H9 (cell line): ENCODE measurements at regions not wholly inside any gene's neighbourhood (a gene's known extent, or its start where the extent isn't known, plus 50 kb on each side); places are given as distances from the start of the nearest gene placed in this dataset.

Experiments
- DNase-seq: peaks from one replicate; pipeline ENCODE4 v3.0.0-alpha.2; 2017
- H2AFZ ChIP-seq: one replicate; pipeline ENCODE4 v1.6.1; 2013; ENCODE audit warnings: mild to moderate bottlenecking, low read length, control low read depth, moderate library complexity
- H2AK5ac ChIP-seq: 2 replicates; pipeline ENCODE4 v1.6.1; 2013; ENCODE audit warnings: low read length, control low read depth, mixed read lengths; ENCODE audit not compliant: insufficient read length
- H2BK120ac ChIP-seq: one replicate; pipeline ENCODE4 v1.6.1; 2013; ENCODE audit warnings: low read depth, mild to moderate bottlenecking, low read length, control low read depth, inconsistent platforms; ENCODE audit not compliant: poor library complexity, severe bottlenecking
- H2BK12ac ChIP-seq: 2 replicates; pipeline ENCODE4 v1.6.1; 2013; ENCODE audit warnings: low read length, control low read depth, mixed read lengths, low read depth; ENCODE audit not compliant: insufficient read length
- H2BK15ac ChIP-seq: 2 replicates; pipeline ENCODE4 v1.6.1; 2013; ENCODE audit warnings: low read depth, low read length, control low read depth
- H2BK20ac ChIP-seq: one replicate; pipeline ENCODE4 v1.6.1; 2013; ENCODE audit warnings: low read depth, mild to moderate bottlenecking, low read length, control low read depth, inconsistent platforms; ENCODE audit not compliant: poor library complexity, severe bottlenecking
- H2BK5ac ChIP-seq: 2 replicates; pipeline ENCODE4 v1.6.1; 2013; ENCODE audit warnings: low read length, control low read depth, mixed read lengths; ENCODE audit not compliant: insufficient read length
- H3K14ac ChIP-seq: 2 replicates; pipeline ENCODE4 v1.6.1; 2013; ENCODE audit warnings: low read length, control low read depth; ENCODE audit not compliant: insufficient read depth
- H3K18ac ChIP-seq: 2 replicates; pipeline ENCODE4 v1.6.1; 2013; ENCODE audit warnings: low read depth, mild to moderate bottlenecking, mixed read lengths, low read length, control low read depth; ENCODE audit not compliant: insufficient read length
- H3K23ac ChIP-seq: 2 replicates; pipeline ENCODE4 v1.6.1; 2013; ENCODE audit warnings: low read length, control low read depth, mixed read lengths, low read depth; ENCODE audit not compliant: insufficient read length
- H3K23me2 ChIP-seq: 2 replicates; pipeline ENCODE4 v1.6.1; 2013; ENCODE audit warnings: low read depth, mild to moderate bottlenecking, mixed read lengths, low read length, control low read depth; ENCODE audit not compliant: insufficient read length, poor library complexity, severe bottlenecking
- H3K27ac ChIP-seq: 2 replicates; pipeline ENCODE4 v1.5.1; 2013; ENCODE audit warnings: low read length, control low read depth, mixed read lengths, low read depth; ENCODE audit not compliant: insufficient read length
- H3K27me3 ChIP-seq: 2 replicates; pipeline ENCODE4 v1.6.1; 2013; ENCODE audit warnings: low read length, control low read depth, inconsistent platforms; ENCODE audit not compliant: insufficient read depth
- H3K4ac ChIP-seq: 2 replicates; pipeline ENCODE4 v1.6.1; 2013; ENCODE audit warnings: low read depth, mild to moderate bottlenecking, control low read depth, inconsistent platforms, low read length, moderate library complexity
- H3K4me1 ChIP-seq: 2 replicates; pipeline ENCODE4 v1.6.1; 2013; ENCODE audit warnings: low read length, control low read depth, inconsistent platforms; ENCODE audit not compliant: insufficient read depth
- H3K4me2 ChIP-seq: 2 replicates; pipeline ENCODE4 v1.6.1; 2013; ENCODE audit warnings: low read length, control low read depth, mixed read lengths; ENCODE audit not compliant: insufficient read length, insufficient read depth
- H3K56ac ChIP-seq: 2 replicates; pipeline ENCODE4 v1.6.1; 2013; ENCODE audit warnings: low read depth, mild to moderate bottlenecking, mixed read lengths, low read length, control low read depth; ENCODE audit not compliant: insufficient read length
- H3K79me1 ChIP-seq: 2 replicates; pipeline ENCODE4 v1.6.1; 2013; ENCODE audit warnings: low read depth, mild to moderate bottlenecking, moderate library complexity, low read length, control low read depth, inconsistent platforms; ENCODE audit not compliant: insufficient read depth, poor library complexity, severe bottlenecking
- H3K79me2 ChIP-seq: 2 replicates; pipeline ENCODE4 v1.6.1; 2013; ENCODE audit warnings: low read length, control low read depth, inconsistent platforms; ENCODE audit not compliant: insufficient read depth
- H3K9ac ChIP-seq: 2 replicates; pipeline ENCODE4 v1.6.1; 2013; ENCODE audit warnings: low read length, control low read depth, mixed read lengths; ENCODE audit not compliant: insufficient read length; ENCODE audit errors: extremely low read depth
- H3K9me3 ChIP-seq: one replicate; pipeline ENCODE4 v1.6.1; 2013; ENCODE audit warnings: low read depth, low read length, inconsistent platforms; ENCODE audit not compliant: control insufficient read depth
- H3T11ph ChIP-seq: one replicate; pipeline ENCODE4 v1.6.1; 2013; ENCODE audit warnings: mild to moderate bottlenecking, low read length, control low read depth, inconsistent platforms
- H4K20me1 ChIP-seq: one replicate; pipeline ENCODE4 v1.6.1; 2013; ENCODE audit not compliant: control insufficient read depth, insufficient read length, insufficient read depth
- H4K5ac ChIP-seq: 2 replicates; pipeline ENCODE4 v1.6.1; 2013; ENCODE audit warnings: low read depth, mild to moderate bottlenecking, mixed read lengths, low read length, control low read depth; ENCODE audit not compliant: insufficient read length
- H4K8ac ChIP-seq: replicated peaks from 2 replicates; pipeline ENCODE4 v1.6.1; 2013; ENCODE audit warnings: low read length, control low read depth, mixed read lengths, low read depth; ENCODE audit not compliant: insufficient read length
- H4K91ac ChIP-seq: 2 replicates; pipeline ENCODE4 v1.6.1; 2013; ENCODE audit warnings: low read depth, mild to moderate bottlenecking, moderate library complexity, mixed read lengths, low read length, control low read depth; ENCODE audit not compliant: insufficient read length
- H3K27ac Mint-ChIP-seq, 3 experiments: 2 replicates in 2 of 3; 3 replicates in 1 of 3; pipeline ENCODE4 v1.8.0; 2020 to 2021; ENCODE audit warnings: mixed read lengths in 3 of 3, mild to moderate bottlenecking in 1 of 3, moderate library complexity in 1 of 3
- H3K27me3 Mint-ChIP-seq: 2 replicates; pipeline ENCODE4 v1.8.0; 2021; ENCODE audit warnings: low read depth, mild to moderate bottlenecking, moderate library complexity, mixed read lengths
- H3K36me3 Mint-ChIP-seq, 3 experiments: 2 replicates in 2 of 3; 3 replicates in 1 of 3; pipeline ENCODE4 v1.8.0; 2020 to 2021; ENCODE audit warnings: low read depth in 3 of 3, mixed read lengths in 3 of 3; ENCODE audit not compliant: insufficient read depth in 1 of 3
- H3K4me1 Mint-ChIP-seq, 2 experiments: 2 replicates each; pipeline ENCODE4 v1.8.0; 2020; ENCODE audit warnings: mixed read lengths in 2 of 2
- H3K4me3 Mint-ChIP-seq, 2 experiments: 2 replicates in 1 of 2; 3 replicates in 1 of 2; pipeline ENCODE4 v1.8.0; 2020 to 2021; ENCODE audit warnings: mild to moderate bottlenecking in 2 of 2, mixed read lengths in 2 of 2, moderate library complexity in 1 of 2
- H3K9me3 Mint-ChIP-seq, 2 experiments: 2 replicates in 1 of 2; 3 replicates in 1 of 2; pipeline ENCODE4 v1.8.0; 2020; ENCODE audit warnings: mild to moderate bottlenecking in 2 of 2, mixed read lengths in 2 of 2, moderate library complexity in 1 of 2
- CTCF ChIP-seq: fragments of 200-600 bp; sonication (generic); conservative IDR thresholded peaks from 3 replicates; pipeline ENCODE4 v1.8.0; 2021; ENCODE audit warnings: antibody characterized with exemption, mild to moderate bottlenecking

GRCh38 chr11:13567551-13567950, 71.8 kb upstream of the PTH start:
- Histone ChIP-seq H3K23ac (no peak overlapping the region), H3K9ac (no peak overlapping the region), H3K56ac (no peak overlapping the region), H3K4me2 (no peak overlapping the region), H4K8ac (no peak overlapping the region), H3K27me3 (no peaks in the 10 kb centered on the region), H3K79me2 (no peaks in the 10 kb centered on the region), H4K20me1 (no peaks in the 10 kb centered on the region), H2BK12ac (no peak overlapping the region), H3K14ac (no peak overlapping the region), H2BK15ac (no peak overlapping the region), H4K5ac (no peak overlapping the region), H2BK120ac (no peak overlapping the region), H2BK5ac (no peak overlapping the region), H3K4me1 (no peaks in the 10 kb centered on the region), H3T11ph (no peak overlapping the region), H3K4ac (no peak overlapping the region), H2AK5ac (no peak overlapping the region), H2BK20ac (no peak overlapping the region), H3K27ac (no peak overlapping the region), H3K18ac (no peak overlapping the region), H2AFZ (no peak overlapping the region), H3K79me1 (no peaks in the 10 kb centered on the region), H3K23me2 (no peaks in the 10 kb centered on the region), H4K91ac (no peak overlapping the region), H3K9me3 (no peaks in the 10 kb centered on the region)
- peaks cover 6 to 14% of the 10 kb centered on the region in 2 experiments; a peak in 3 of 4 replicates for H3K4me1 Mint-ChIP-seq
- H3K27ac Mint-ChIP-seq = no peak overlapping the region
- peaks cover 0 to 2% (median 0%) of the 10 kb centered on the region in 3 experiments; a peak in 1 of 7 replicates for H3K36me3 Mint-ChIP-seq
- DNase-seq = no peak
- TF ChIP-seq CTCF = no peak
- peaks cover under 1% of the 10 kb centered on the region; the same call in 1 of the 2 replicates for H3K27me3 Mint-ChIP-seq
- H3K9me3 Mint-ChIP-seq = peaks cover 6 to 7% of the 10 kb centered on the region in 2 experiments; a peak in 4 of 5 replicates
- no peak overlapping the region for H3K4me3 Mint-ChIP-seq
